ENCODE measurements at regions not wholly inside any gene's neighbourhood (a gene's known extent, or its start where the extent isn't known, plus 50 kb on each side); places are given as distances from the start of the nearest gene placed in this dataset.

- TF ChIP-seq EZH2 (IDR thresholded peaks at IDR 0.05; ENCODE audit: insufficient read depth, poor library complexity, severe bottlenecking) (no peak), EZH2phosphoT487 (IDR thresholded peaks at IDR 0.05; ENCODE audit: insufficient read depth, low read depth) (no peak)
Observed at GRCh38 chr2:198957181-198957580, 500.6 kb downstream of the SATB2 start.
